ENCODE measurements at regions not wholly inside any gene's neighbourhood (a gene's known extent, or its start where the extent isn't known, plus 50 kb on each side); places are given as distances from the start of the nearest gene placed in this dataset.

DNA sequence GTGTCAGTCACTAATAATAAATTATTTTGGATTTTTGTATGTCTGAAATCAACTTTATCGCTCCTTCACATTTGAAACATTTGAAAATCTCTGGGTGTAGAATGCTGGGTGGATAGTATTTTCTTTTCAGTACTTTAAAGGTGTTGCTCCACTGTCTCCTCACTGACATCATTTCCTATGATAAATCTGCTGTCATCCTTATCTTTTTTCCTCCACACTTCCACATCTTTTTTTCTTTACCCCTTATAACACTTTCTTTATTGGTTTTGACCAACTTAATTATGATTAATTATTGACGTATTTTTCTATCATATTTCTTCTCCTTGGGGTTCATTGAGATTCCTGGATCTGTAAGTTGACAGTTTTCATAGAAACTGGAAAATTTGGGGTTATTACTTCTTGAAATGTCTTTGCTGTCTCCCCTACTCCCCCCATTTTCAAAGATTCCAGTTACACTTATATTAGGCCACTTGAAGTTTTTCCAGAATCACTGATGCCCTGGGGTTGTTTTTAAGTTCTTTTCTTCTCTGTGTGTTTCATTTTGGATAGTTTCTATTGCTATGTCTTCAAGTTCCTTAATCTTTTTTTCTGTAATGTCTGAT lies 177.5 kb upstream of the DIO3 start:
- no peak for DNase-seq

- DNase-seq = no peak
Observed at GRCh38 chr14:101394374-101394773, 166.9 kb upstream of the DIO3 start.

DNA sequence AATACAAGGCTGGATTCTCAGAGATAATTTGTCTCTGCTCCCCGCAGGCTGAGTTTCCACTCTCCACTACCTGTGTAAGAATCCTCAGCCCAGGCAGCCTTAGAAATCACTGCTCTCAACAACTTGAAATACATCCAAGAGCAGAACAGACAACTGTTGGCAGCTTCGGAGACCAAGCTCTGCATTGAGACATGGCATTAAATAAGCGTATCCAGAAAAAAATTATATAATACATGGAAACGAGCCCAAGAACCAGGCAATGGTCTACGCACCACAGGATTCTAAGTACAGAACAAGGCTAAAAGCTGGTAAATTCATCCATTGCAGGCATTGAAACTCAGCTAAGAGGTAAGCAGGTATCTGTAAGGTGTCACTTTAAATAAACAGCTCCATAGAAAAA lies 165.5 kb upstream of the DIO3 start:
- no peak for DNase-seq

DNA sequence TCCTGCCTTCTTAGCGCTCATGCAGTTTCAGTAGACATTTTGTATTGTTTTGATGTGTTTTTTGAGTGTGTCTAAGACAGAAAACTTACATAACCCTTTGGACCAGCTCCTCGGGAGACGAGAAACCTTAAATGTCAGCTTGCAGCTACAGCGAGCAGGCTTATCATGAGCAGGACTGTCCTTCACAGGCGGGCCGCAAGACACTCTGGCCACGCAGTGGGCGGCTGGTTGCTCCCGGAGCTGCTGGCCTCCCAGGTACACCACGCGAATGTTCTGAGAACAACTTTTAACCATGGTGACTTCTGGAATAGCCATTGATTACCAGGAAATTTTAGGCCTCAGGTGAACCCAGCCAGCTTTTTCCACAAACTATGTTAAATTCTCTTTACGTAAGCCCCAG lies 164.1 kb upstream of the DIO3 start:
- no peak for DNase-seq

DNA sequence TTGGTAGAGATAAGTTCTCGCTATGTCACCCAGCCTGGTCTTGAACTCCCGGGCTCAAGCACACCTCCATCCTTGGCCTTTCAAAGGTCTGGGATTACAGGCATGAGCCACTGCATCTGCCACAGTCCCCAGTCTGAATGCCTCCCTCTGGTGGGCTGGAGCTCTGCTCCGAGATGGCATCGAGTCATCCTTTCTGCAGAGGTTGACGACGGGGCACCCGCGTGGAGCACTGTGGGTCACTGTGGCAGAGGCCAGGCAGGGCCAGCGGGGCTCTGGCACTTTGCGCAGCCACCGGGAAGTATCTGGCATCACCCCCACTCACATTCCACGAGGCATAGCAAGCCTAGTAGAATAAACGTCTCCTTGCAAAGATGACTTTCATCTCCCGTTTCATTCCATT lies 163.3 kb upstream of the DIO3 start:
- DNase-seq = no peak

DNA sequence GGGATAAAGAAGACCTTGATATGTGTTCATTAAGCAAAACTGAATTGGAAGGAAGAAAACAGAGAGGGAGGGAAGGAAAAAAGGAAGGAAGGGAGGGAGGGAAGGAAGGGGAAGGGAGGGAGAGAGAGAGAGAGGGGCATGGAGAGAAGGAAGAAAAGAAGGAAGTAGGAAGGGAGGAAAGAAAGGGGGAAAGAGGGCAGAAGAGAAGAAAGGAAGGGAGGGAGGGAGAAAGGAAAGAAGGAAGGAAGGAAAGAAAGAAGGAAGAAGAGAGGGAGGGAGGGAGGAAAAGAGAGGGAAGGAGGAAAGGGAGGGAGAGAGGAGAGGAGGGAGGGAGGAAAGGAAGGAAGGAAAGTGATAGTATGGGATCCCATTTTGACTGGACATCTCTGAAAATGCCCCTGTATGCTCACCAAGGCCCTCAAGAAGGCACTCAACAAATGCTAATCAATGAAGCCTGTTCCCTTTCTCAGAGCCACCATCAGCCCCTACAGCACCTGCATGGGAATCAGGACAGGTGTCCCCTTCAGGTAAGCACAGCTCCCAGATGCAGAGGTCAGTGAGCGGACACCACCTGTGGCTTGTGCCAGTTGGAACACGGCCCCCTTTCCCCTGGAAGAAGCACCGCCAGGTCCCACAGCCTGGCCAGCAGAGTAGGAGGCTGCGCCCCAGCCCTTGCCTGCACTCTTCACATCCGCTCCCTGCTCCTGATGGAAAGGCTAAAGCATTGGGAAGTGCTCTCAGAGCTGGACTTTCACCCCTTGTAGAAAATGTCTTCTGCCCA lies 161.4 kb upstream of the DIO3 start:
- DNase-seq = no peak

DNA sequence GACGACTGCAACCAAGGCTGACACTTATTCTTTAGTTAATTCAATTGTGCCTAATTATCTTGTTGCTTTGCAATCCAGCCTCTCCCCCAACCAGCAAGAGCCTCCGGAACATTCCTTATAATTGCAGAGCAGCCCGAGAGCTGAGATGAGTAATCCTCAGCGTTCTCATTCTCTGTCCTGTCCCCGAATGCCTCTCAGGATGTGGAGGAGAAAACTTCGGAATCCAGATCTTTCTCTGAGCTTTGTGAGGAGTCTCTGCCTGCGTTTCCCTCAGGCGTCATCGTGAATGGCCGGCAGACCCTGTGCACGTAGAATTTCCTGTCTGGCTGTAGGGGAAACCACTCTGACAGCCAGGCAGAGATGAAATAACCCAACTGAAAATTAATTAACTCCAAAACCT lies 160.5 kb upstream of the DIO3 start:
- DNase-seq = no peak

- DNase-seq = no peak
Observed at GRCh38 chr14:101402936-101403660, 158.2 kb upstream of the DIO3 start.

- DNase-seq = no peak
Observed at GRCh38 chr14:101404426-101405170, 156.7 kb upstream of the DIO3 start.

- no peak for DNase-seq
Observed at GRCh38 chr14:101405171-101405883, 156.0 kb upstream of the DIO3 start.

- DNase-seq = no peak
Observed at GRCh38 chr14:101406921-101407320, 154.4 kb upstream of the DIO3 start.

DNA sequence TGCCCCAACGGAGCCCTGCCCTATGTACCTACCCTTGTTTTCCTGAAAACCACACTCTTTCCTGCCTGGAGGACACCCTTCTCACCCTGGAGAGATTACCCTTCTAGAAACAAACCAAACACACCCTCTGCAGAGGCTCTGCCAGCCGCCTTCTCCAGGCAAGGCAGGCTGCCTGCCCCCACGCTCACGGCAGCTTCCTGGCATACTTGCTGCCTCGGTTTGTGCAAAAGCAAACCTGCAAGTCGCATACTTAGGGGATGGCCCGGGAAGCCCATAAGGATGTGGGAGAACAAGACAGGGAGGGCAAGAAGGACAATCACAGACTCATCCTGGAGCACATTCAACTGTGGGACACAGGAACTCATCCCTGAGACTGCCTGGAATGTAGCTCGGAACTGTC lies 154.0 kb upstream of the DIO3 start:
- DNase-seq = no peak

- peak; percentile 49 for DNase-seq
Observed at GRCh38 chr14:101408077-101408831, 153.0 kb upstream of the DIO3 start.

DNA sequence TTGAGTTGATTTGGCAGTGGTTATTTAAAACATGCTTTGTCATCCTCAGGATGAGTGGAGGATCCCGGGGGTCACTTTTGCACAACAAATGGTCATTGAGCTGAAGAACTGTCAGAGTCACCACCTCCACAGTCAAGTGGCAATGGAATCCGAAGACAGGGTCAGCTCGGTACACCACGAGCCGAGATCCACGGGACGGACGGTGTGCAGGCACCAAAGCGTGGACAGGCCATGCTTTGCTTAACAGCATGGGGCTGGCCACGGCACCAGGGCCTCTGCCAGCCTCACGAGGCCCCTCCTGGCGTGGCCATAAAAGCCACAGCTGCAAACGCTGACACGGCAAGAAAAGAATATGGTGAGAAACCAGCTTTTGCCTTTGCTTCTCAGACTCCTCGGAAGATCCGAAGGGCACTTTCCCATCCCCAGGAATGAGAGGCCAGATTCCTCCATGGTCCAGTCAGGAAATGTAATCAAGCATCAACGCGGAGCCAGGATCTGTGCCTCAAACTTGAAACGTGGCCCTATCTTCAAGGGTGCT lies 152.2 kb upstream of the DIO3 start:
- DNase-seq = no peak

DNA sequence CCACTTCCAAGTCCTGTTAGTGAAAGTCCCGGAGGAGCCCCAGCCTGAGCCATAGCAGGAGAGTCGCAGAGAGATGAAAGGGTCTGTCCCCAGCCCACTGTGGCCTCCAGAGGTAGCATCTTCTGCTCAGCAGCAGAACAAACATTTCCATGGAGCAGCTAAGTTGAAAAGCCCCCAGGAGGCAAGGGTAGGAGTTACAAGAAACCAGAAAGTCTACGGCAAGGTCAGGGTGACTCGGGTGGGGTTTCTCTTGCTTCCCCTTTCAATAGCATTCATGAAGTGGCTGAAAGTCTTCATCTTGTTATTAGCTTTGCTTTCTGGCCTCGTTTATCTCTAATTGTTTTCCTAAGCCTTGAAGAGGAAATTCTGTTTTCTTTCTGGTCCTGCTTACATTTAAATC lies 151.2 kb upstream of the DIO3 start:
- no peak for DNase-seq

- no peak for DNase-seq
Observed at GRCh38 chr14:101411151-101411550, 150.1 kb upstream of the DIO3 start.

GRCh38 chr14:101411779-101412178 lies 149.5 kb upstream of the DIO3 start:
- DNase-seq = no peak

DNA sequence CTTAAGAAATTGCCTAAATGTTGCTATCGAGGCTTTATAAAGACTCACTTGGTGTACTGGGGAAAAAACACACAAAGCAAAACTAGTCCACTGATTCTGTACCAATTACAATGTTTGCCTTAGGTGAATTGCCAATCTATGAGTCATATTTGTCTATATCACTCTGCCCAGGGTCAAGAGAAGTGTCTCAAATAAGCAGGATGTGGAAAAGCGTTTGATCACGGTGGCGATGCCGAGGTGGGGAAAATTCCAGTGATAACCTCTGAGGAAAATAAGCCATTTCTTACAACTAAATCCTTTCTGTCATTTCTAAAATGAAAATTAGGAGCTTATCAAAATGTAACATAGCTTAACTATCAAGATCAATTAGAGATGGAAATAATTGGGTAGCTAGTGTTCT lies 148.6 kb upstream of the DIO3 start:
- no peak for DNase-seq

GRCh38 chr14:101417434-101417833 lies 143.9 kb upstream of the DIO3 start:
- DNase-seq = no peak

DNA sequence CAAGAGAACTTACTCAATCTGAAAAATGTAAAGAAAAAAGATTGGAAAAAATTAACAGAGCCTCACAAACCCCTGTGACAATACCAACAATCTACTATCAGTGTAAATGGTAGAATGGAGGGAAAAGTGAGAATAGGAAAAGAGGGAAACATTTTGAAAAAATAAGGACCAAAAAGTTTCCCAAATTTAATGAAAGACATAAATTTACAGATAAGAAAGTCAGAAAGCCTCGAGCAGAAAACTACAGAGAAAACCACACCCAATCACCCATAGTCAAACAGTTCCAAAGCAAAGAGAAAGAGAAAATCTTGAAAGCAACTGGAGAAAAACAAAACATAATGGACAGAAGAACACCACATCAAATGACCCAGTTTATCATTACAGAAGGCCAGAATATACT lies 142.7 kb upstream of the DIO3 start:
- DNase-seq = no peak

DNA sequence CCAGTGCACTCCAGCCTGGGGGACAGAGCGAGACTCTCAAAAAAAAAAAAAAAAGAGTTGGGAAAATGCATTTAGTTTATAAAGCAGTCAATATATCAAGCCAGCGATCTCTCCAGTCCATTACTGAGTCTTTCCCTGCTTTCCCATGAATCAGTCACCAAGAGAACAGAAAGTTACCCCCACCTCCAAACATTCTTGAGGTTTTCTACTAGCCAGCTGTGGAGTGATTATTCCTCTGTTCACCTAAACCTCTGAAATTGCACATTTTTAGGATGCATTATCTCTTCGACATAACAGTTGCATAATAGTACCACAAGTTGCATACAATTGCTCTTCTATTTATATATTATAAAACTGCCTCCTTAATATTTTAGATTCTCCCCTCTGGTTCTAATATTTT lies 134.8 kb upstream of the DIO3 start:
- DNase-seq = no peak

DNA sequence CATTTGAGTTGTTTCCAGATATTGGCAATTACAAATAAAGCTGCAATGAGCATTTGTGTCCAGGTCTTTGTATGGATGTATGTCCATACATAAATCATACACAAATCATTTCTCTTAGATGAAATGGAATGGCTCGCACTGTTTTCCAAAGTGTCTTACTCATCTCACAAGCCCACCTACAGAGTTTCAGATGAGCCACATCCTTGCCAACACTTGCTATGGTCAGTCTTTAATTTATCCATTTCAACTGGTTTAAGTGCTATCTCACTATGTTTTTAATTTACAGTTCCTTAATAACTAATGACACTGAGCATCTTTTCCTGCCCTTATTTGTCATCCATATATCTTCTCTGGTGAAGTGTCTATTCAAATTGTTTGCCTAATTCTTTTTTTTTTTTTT lies 132.9 kb upstream of the DIO3 start:
- DNase-seq = no peak

Measured in NCI-H1092 treated with DMSO at 0.1 percent for 48 hours (cell line).